ENCODE measurements at regions not wholly inside any gene's neighbourhood (a gene's known extent, or its start where the extent isn't known, plus 50 kb on each side); places are given as distances from the start of the nearest gene placed in this dataset.

GRCh38 chr13:87736849-87737385 lies 65.7 kb downstream of the SLITRK5 start:
- Histone ChIP-seq H3K36me3 (ENCODE audit: insufficient read depth, low read length) (no peaks in the 10 kb centered on the region), H3K9ac (ENCODE audit: low read depth, low read length) (no peak overlapping the region), H3K4me1 (ENCODE audit: insufficient read depth, low read length) (no peaks in the 10 kb centered on the region)

GRCh38 chr13:87754097-87754496 lies 82.9 kb downstream of the SLITRK5 start:
- no peaks in the 10 kb centered on the region for H3K36me3 ChIP-seq (ENCODE audit: insufficient read depth, low read length)
- H3K4me1 ChIP-seq (ENCODE audit: insufficient read depth, low read length), result no peaks in the 10 kb centered on the region
- H3K9ac ChIP-seq (ENCODE audit: low read depth, low read length), result no peak overlapping the region
- no peaks in the 10 kb centered on the region for H3K9me3 ChIP-seq (ENCODE audit: control insufficient read depth, insufficient read depth, low read length)

More at GRCh38 chr13:87736849-87737385, 65.7 kb downstream of the SLITRK5 start:
- H3K9me3 ChIP-seq (ENCODE audit: control insufficient read depth, insufficient read depth, low read length), result no peaks in the 10 kb centered on the region

GRCh38 chr13:87769445-87769844 lies 98.3 kb downstream of the SLITRK5 start:
- Histone ChIP-seq H3K4me1 (ENCODE audit: insufficient read depth, low read length) (peaks cover 4% of the 10 kb centered on the region; the same call in 1 of the 2 replicates), H3K9me3 (ENCODE audit: control insufficient read depth, insufficient read depth, low read length) (no peaks in the 10 kb centered on the region), H3K9ac (ENCODE audit: low read depth, low read length) (no peak overlapping the region), H3K36me3 (ENCODE audit: insufficient read depth, low read length) (no peaks in the 10 kb centered on the region)

- no peak overlapping the region for H3K9ac ChIP-seq (ENCODE audit: low read depth, low read length)
- no peaks in the 10 kb centered on the region for H3K9me3 ChIP-seq (ENCODE audit: control insufficient read depth, insufficient read depth, low read length)
- H3K4me1 ChIP-seq (ENCODE audit: insufficient read depth, low read length), result no peaks in the 10 kb centered on the region
- no peaks in the 10 kb centered on the region for H3K36me3 ChIP-seq (ENCODE audit: insufficient read depth, low read length)
These were observed 106.2 kb downstream of the SLITRK5 start for GRCh38 chr13:87777387-87777786.

GRCh38 chr13:87778128-87778527 lies 107.0 kb downstream of the SLITRK5 start:
- no peaks in the 10 kb centered on the region for H3K4me1 ChIP-seq (ENCODE audit: insufficient read depth, low read length)
- H3K9ac ChIP-seq (ENCODE audit: low read depth, low read length), result no peak overlapping the region
- H3K36me3 ChIP-seq (ENCODE audit: insufficient read depth, low read length), result no peaks in the 10 kb centered on the region

GRCh38 chr13:87779426-87779825 lies 108.3 kb downstream of the SLITRK5 start:
- H3K9ac ChIP-seq (ENCODE audit: low read depth, low read length), result no peak overlapping the region
- H3K9me3 ChIP-seq (ENCODE audit: control insufficient read depth, insufficient read depth, low read length), result no peaks in the 10 kb centered on the region
- no peaks in the 10 kb centered on the region for H3K4me1 ChIP-seq (ENCODE audit: insufficient read depth, low read length)
- no peaks in the 10 kb centered on the region for H3K36me3 ChIP-seq (ENCODE audit: insufficient read depth, low read length)

More at GRCh38 chr13:87778128-87778527, 107.0 kb downstream of the SLITRK5 start:
- H3K9me3 ChIP-seq (ENCODE audit: control insufficient read depth, insufficient read depth, low read length), result no peaks in the 10 kb centered on the region

- no peak overlapping the region for H3K9ac ChIP-seq (ENCODE audit: low read depth, low read length)
- H3K9me3 ChIP-seq (ENCODE audit: control insufficient read depth, insufficient read depth, low read length), result no peaks in the 10 kb centered on the region
- H3K36me3 ChIP-seq (ENCODE audit: insufficient read depth, low read length), result no peaks in the 10 kb centered on the region
- H3K4me1 ChIP-seq (ENCODE audit: insufficient read depth, low read length), result no peaks in the 10 kb centered on the region
These were observed 112.2 kb downstream of the SLITRK5 start for GRCh38 chr13:87783366-87783765.

GRCh38 chr13:87788363-87788762 lies 117.2 kb downstream of the SLITRK5 start:
- Histone ChIP-seq H3K9me3 (ENCODE audit: control insufficient read depth, insufficient read depth, low read length) (no peaks in the 10 kb centered on the region), H3K4me1 (ENCODE audit: insufficient read depth, low read length) (no peaks in the 10 kb centered on the region), H3K36me3 (ENCODE audit: insufficient read depth, low read length) (no peaks in the 10 kb centered on the region), H3K9ac (ENCODE audit: low read depth, low read length) (no peak overlapping the region)

- Histone ChIP-seq H3K9ac (ENCODE audit: low read depth, low read length) (no peak overlapping the region), H3K36me3 (ENCODE audit: insufficient read depth, low read length) (no peaks in the 10 kb centered on the region), H3K4me1 (ENCODE audit: insufficient read depth, low read length) (no peaks in the 10 kb centered on the region)
These were observed 121.7 kb downstream of the SLITRK5 start for GRCh38 chr13:87792878-87793277.

GRCh38 chr13:87798536-87798935 lies 127.4 kb downstream of the SLITRK5 start:
- Histone ChIP-seq H3K36me3 (ENCODE audit: insufficient read depth, low read length) (no peaks in the 10 kb centered on the region), H3K9me3 (ENCODE audit: control insufficient read depth, insufficient read depth, low read length) (no peaks in the 10 kb centered on the region), H3K9ac (ENCODE audit: low read depth, low read length) (no peak overlapping the region), H3K4me1 (ENCODE audit: insufficient read depth, low read length) (no peaks in the 10 kb centered on the region)

More at GRCh38 chr13:87792878-87793277, 121.7 kb downstream of the SLITRK5 start:
- no peaks in the 10 kb centered on the region for H3K9me3 ChIP-seq (ENCODE audit: control insufficient read depth, insufficient read depth, low read length)

- Histone ChIP-seq H3K4me1 (ENCODE audit: insufficient read depth, low read length) (no peaks in the 10 kb centered on the region), H3K36me3 (ENCODE audit: insufficient read depth, low read length) (no peaks in the 10 kb centered on the region), H3K9ac (ENCODE audit: low read depth, low read length) (peak overlapping the region; percentile 68; the same call in 1 of the 2 replicates), H3K9me3 (ENCODE audit: control insufficient read depth, insufficient read depth, low read length) (no peaks in the 10 kb centered on the region)
These were observed 139.2 kb downstream of the SLITRK5 start for GRCh38 chr13:87810391-87810801.

- H3K4me1 ChIP-seq (ENCODE audit: insufficient read depth, low read length), result no peaks in the 10 kb centered on the region
- H3K36me3 ChIP-seq (ENCODE audit: insufficient read depth, low read length), result no peaks in the 10 kb centered on the region
- peak overlapping the region; percentile 68; the same call in 1 of the 2 replicates for H3K9ac ChIP-seq (ENCODE audit: low read depth, low read length)
These were observed 139.8 kb downstream of the SLITRK5 start for GRCh38 chr13:87810920-87811344.

GRCh38 chr13:87814403-87814802 lies 143.2 kb downstream of the SLITRK5 start:
- Histone ChIP-seq H3K4me1 (ENCODE audit: insufficient read depth, low read length) (no peaks in the 10 kb centered on the region), H3K9me3 (ENCODE audit: control insufficient read depth, insufficient read depth, low read length) (no peaks in the 10 kb centered on the region), H3K9ac (ENCODE audit: low read depth, low read length) (no peak overlapping the region), H3K36me3 (ENCODE audit: insufficient read depth, low read length) (no peaks in the 10 kb centered on the region)

More at GRCh38 chr13:87810920-87811344, 139.8 kb downstream of the SLITRK5 start:
- H3K9me3 ChIP-seq (ENCODE audit: control insufficient read depth, insufficient read depth, low read length), result no peaks in the 10 kb centered on the region

- no peaks in the 10 kb centered on the region for H3K9me3 ChIP-seq (ENCODE audit: control insufficient read depth, insufficient read depth, low read length)
- no peaks in the 10 kb centered on the region for H3K4me1 ChIP-seq (ENCODE audit: insufficient read depth, low read length)
- H3K9ac ChIP-seq (ENCODE audit: low read depth, low read length), result no peak overlapping the region
- no peaks in the 10 kb centered on the region for H3K36me3 ChIP-seq (ENCODE audit: insufficient read depth, low read length)
These were observed 149.1 kb downstream of the SLITRK5 start for GRCh38 chr13:87820241-87820640.

- H3K4me1 ChIP-seq (ENCODE audit: insufficient read depth, low read length), result no peaks in the 10 kb centered on the region
- no peak overlapping the region for H3K9ac ChIP-seq (ENCODE audit: low read depth, low read length)
- no peaks in the 10 kb centered on the region for H3K9me3 ChIP-seq (ENCODE audit: control insufficient read depth, insufficient read depth, low read length)
- no peaks in the 10 kb centered on the region for H3K36me3 ChIP-seq (ENCODE audit: insufficient read depth, low read length)
These were observed 150.3 kb downstream of the SLITRK5 start for GRCh38 chr13:87821512-87821911.

Data from ES-I3 (cell line).